Lower leg skin (tissue), 4 donors: ENCODE measurements at regions not wholly inside any gene's neighbourhood (a gene's known extent, or its start where the extent isn't known, plus 50 kb on each side); places are given as distances from the start of the nearest gene placed in this dataset.
A peak's percentile ranks its signal among the peaks of the same experiment; 100 is the strongest.
"Not testable (repeated sequence)": the region's sequence is repeated elsewhere in the genome, so short reads cannot be mapped to it uniquely, and the experiment has no call there.

Experiments
- DNase-seq, 2 donors: peaks; one replicate each; pipeline ENCODE4 v3.0.0-alpha.2; 2019; ENCODE audit warnings: low spot score in 2 of 2
- H3K4me3 ChIP-seq: fragments of 200-600 bp; sonication (generic); 2 replicates; pipeline ENCODE4 v1.5.1; 2017; ENCODE audit warnings: mild to moderate bottlenecking, low read depth; ENCODE audit not compliant: poor library complexity, severe bottlenecking
- POLR2A ChIP-seq, 2 donors: fragments of 450-650 bp; IDR thresholded peaks; one replicate each; pipeline ENCODE4 v1.6.1; 2016 to 2017; ENCODE audit warnings: antibody characterized with exemption in 2 of 2, mild to moderate bottlenecking in 1 of 2, moderate library complexity in 1 of 2
- WGBS, 2 donors: methylation state at CpG; one replicate each; pipeline ENCODE4 v1.1.5; 2018; 5-methylcytosine and 5-hydroxymethylcytosine counted together
- intact Hi-C: fragments of 100-400 bp; cut with DNase I; formaldehyde crosslinking; loops from one replicate; pipeline ENCODE4 v1.15.0; 2023; ENCODE audit warnings: low total_unique reads
- TF ChIP-seq, protein P1 (sequence below), 3 donors: fragments of 450-650 bp; IDR thresholded peaks; one replicate each; pipeline ENCODE4 v1.5.1; 2016; ENCODE audit warnings: antibody characterized with exemption in 3 of 3, mild to moderate bottlenecking in 3 of 3, moderate library complexity in 2 of 3

DNA sequence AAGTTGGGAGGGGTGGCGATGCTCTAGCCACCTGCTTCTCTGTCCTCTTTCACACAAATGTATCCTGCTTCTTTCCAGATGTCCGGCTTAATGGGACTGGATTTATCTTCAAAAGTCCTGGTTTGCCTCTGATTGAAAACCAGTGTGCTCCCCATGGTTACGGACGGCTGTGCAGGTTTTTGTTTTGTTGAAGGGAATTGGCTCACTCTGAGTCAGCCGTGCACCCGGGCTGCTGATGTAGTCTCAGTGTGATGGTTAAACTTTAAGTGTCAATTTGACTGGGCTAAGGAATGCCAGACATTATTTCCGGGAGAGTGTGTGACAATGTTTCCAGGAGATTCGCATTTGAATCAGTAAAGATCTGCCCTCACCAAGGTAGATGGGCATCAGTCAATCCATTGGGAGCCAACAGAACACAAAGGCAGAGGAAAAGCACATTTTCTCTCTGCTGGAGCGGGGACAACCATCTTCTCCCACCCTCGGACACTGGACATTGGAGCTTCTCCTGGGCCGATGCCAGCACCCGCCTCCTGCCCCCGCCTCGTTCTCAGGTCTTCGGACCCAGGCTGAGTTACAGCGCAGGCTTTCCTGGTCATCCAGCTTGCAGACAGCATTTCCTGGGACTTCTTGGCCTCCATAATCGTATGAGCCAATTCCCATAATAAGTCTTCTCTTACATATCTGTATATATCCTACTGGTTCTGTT lies 126.9 kb upstream of the TNRC6C start:
- 78 to 85% methylated on average over 17 of the region's 17 CpGs for WGBS, 2 donors
- DNase-seq = no peak
- no peak overlapping the region for H3K4me3 ChIP-seq
- intact Hi-C loops = no loop called here
- no peak for TF ChIP-seq POLR2A (IDR thresholded peaks at IDR 0.05)
- TF ChIP-seq, protein P1, sequence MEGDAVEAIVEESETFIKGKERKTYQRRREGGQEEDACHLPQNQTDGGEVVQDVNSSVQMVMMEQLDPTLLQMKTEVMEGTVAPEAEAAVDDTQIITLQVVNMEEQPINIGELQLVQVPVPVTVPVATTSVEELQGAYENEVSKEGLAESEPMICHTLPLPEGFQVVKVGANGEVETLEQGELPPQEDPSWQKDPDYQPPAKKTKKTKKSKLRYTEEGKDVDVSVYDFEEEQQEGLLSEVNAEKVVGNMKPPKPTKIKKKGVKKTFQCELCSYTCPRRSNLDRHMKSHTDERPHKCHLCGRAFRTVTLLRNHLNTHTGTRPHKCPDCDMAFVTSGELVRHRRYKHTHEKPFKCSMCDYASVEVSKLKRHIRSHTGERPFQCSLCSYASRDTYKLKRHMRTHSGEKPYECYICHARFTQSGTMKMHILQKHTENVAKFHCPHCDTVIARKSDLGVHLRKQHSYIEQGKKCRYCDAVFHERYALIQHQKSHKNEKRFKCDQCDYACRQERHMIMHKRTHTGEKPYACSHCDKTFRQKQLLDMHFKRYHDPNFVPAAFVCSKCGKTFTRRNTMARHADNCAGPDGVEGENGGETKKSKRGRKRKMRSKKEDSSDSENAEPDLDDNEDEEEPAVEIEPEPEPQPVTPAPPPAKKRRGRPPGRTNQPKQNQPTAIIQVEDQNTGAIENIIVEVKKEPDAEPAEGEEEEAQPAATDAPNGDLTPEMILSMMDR (IDR thresholded peaks at IDR 0.05) = no peak

- intact Hi-C loops = no loop called here
- TF ChIP-seq POLR2A (IDR thresholded peaks at IDR 0.05) = no peak
- TF ChIP-seq, protein P1 (IDR thresholded peaks at IDR 0.05) = no peak
- no peak overlapping the region for H3K4me3 ChIP-seq
- WGBS, 2 donors = 78 to 96% methylated on average over 8 of the region's 8 CpGs
- DNase-seq = no peak
Observed at GRCh38 chr17:77832180-77832560, 126.3 kb upstream of the TNRC6C start.

DNA sequence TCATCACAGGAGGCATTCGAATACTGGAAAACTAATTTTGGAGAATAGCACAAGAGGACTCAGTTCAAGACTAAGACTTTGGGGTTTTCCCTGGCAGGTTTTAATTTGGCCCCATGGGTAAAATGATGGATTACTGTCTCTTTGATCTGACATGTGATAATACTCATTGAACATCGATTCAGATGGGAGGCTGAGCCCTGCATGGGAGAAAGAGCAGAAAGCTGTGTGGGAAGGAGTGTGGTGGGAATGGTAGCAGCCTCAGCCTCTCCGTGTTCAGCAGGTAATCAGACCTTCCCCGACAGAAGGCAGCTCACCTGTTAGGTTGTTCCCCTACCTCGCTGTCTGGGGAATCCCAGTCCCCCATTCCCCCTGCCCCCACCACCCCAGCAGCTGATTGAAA lies 124.7 kb upstream of the TNRC6C start:
- no peak overlapping the region for H3K4me3 ChIP-seq
- 53 to 56% methylated on average over 5 of the region's 5 CpGs for WGBS, 2 donors
- no peak for TF ChIP-seq POLR2A (IDR thresholded peaks at IDR 0.05)
- TF ChIP-seq, protein P1 (IDR thresholded peaks at IDR 0.05) = no peak
- no peak for DNase-seq
- intact Hi-C loops = no loop called here

GRCh38 chr17:77834170-77835115 lies 124.1 kb upstream of the TNRC6C start:
- no peak overlapping the region for H3K4me3 ChIP-seq
- 27 to 30% methylated on average over 12 of the region's 12 CpGs for WGBS, 2 donors
- intact Hi-C loops = no loop called here
- DNase-seq = peak in 1 of 2 donors; percentile 47
- TF ChIP-seq POLR2A (IDR thresholded peaks at IDR 0.05) = no peak
- TF ChIP-seq, protein P1 (IDR thresholded peaks at IDR 0.05) = no peak

- TF ChIP-seq, protein P1 (IDR thresholded peaks at IDR 0.05) = no peak
- no peak for TF ChIP-seq POLR2A (IDR thresholded peaks at IDR 0.05)
Observed at GRCh38 chr17:77836557-77837041, 121.9 kb upstream of the TNRC6C start.

GRCh38 chr17:77837072-77837471 lies 121.4 kb upstream of the TNRC6C start:
- DNase-seq, H3K4me3 ChIP-seq, intact Hi-C loops: not testable (repeated sequence)
- 93 to 95% methylated on average over 5 of the region's 5 CpGs for WGBS, 2 donors

More at GRCh38 chr17:77836557-77837041, 121.9 kb upstream of the TNRC6C start:
- WGBS, 2 donors = 57 to 66% methylated on average over 3 of the region's 3 CpGs
- DNase-seq = no peak
- no peak overlapping the region for H3K4me3 ChIP-seq
- intact Hi-C loops = no loop called here
